ENCODE measurements at regions not wholly inside any gene's neighbourhood (a gene's known extent, or its start where the extent isn't known, plus 50 kb on each side); places are given as distances from the start of the nearest gene placed in this dataset.

- no peak for ATAC-seq
- no peaks in the 10 kb centered on the region for H3K4me1 ChIP-seq
These were observed 114.8 kb upstream of the SFSWAP start for GRCh38 chr12:131596115-131596514.

GRCh38 chr12:131597333-131597732 is 113.6 kb upstream of the SFSWAP start:
- TF ChIP-seq CTCF (IDR thresholded peaks at IDR 0.05) = no peak
- H3K36me3 ChIP-seq (ENCODE audit: insufficient read depth in 1 of 2, low read depth in 1 of 2) = no peaks in the 10 kb centered on the region
- no peak for ATAC-seq
- peaks cover 0 to 5% (median 2%) of the 10 kb centered on the region in 3 donors for H3K27me3 ChIP-seq (ENCODE audit: insufficient read depth in 3 of 3, low read length in 2 of 3)
- no peak overlapping the region for H3K27ac ChIP-seq
- no peak for DNase-seq
- no peaks in the 10 kb centered on the region for H3K9me3 ChIP-seq
- H3K4me1 ChIP-seq = no peaks in the 10 kb centered on the region
- intact Hi-C loops (cut with DNase I) = no loop called here
- H3K4me3 ChIP-seq = no peak overlapping the region
- WGBS, 3 donors = 51 to 56% (median 54%) methylated on average over 7 of the region's 7 CpGs

More at GRCh38 chr12:131596115-131596514, 114.8 kb upstream of the SFSWAP start:
- Histone ChIP-seq H3K9me3 (no peaks in the 10 kb centered on the region), H3K36me3 (ENCODE audit: insufficient read depth in 1 of 2, low read depth in 1 of 2) (no peaks in the 10 kb centered on the region), H3K4me3 (no peak overlapping the region), H3K27me3 (ENCODE audit: insufficient read depth in 3 of 3, low read length in 2 of 3) (peaks cover 0 to 5% (median 2%) of the 10 kb centered on the region in 3 donors), H3K27ac (no peak overlapping the region)
- 73 to 82% (median 76%) methylated on average over 5 of the region's 5 CpGs for WGBS, 3 donors
- intact Hi-C loops (cut with DNase I) = no loop called here
- DNase-seq = no peak
- no peak for TF ChIP-seq CTCF (IDR thresholded peaks at IDR 0.05)

- no peak overlapping the region for H3K4me3 ChIP-seq
- no peaks in the 10 kb centered on the region for H3K36me3 ChIP-seq (ENCODE audit: insufficient read depth in 1 of 2, low read depth in 1 of 2)
- DNase-seq (no peak), ATAC-seq (no peak)
- no peaks in the 10 kb centered on the region for H3K4me1 ChIP-seq
- no peak for TF ChIP-seq CTCF (IDR thresholded peaks at IDR 0.05)
- 58 to 65% (median 58%) methylated on average over 4 to 5 of the region's 5 CpGs for WGBS, 3 donors
- intact Hi-C loops (cut with DNase I) = no loop called here
- H3K27me3 ChIP-seq (ENCODE audit: insufficient read depth in 3 of 3, low read length in 2 of 3) = peaks cover 0 to 8% (median 2%) of the 10 kb centered on the region in 3 donors
- H3K27ac ChIP-seq = no peak overlapping the region
- no peaks in the 10 kb centered on the region for H3K9me3 ChIP-seq
These were observed 112.2 kb upstream of the SFSWAP start for GRCh38 chr12:131598717-131599116.

- intact Hi-C loops (cut with DNase I) = no loop called here
- WGBS, 3 donors = 82 to 84% (median 83%) methylated on average over 33 of the region's 33 CpGs
- Histone ChIP-seq H3K36me3 (ENCODE audit: insufficient read depth in 1 of 2, low read depth in 1 of 2) (no peaks in the 10 kb centered on the region), H3K4me3 (no peak overlapping the region), H3K4me1 (no peaks in the 10 kb centered on the region), H3K9me3 (no peaks in the 10 kb centered on the region), H3K27ac (no peak overlapping the region), H3K27me3 (ENCODE audit: insufficient read depth in 3 of 3, low read length in 2 of 3) (peaks cover 0 to 14% (median 2%) of the 10 kb centered on the region in 3 donors)
- DNase-seq (no peak), ATAC-seq (no peak)
- no peak for TF ChIP-seq CTCF (IDR thresholded peaks at IDR 0.05)
These were observed 111.4 kb upstream of the SFSWAP start for GRCh38 chr12:131599190-131600159.

All from psoas muscle (tissue), 7 donors.